Neural cell (in vitro differentiated cells): ENCODE measurements at regions not wholly inside any gene's neighbourhood (a gene's known extent, or its start where the extent isn't known, plus 50 kb on each side); places are given as distances from the start of the nearest gene placed in this dataset.

Experiments used
- TAF1 ChIP-seq: IDR thresholded peaks from 2 replicates; pipeline ENCODE4 v1.6.1; 2012; ENCODE audit warnings: low read depth
- TF ChIP-seq, protein P1 (sequence below): fragments of 450-650 bp; IDR thresholded peaks from 2 replicates; pipeline ENCODE4 v1.5.1; 2014; ENCODE audit warnings: antibody characterized with exemption, mild to moderate bottlenecking, moderate library complexity; ENCODE audit not compliant: poor library complexity, severe bottlenecking

GRCh38 chr16:51579652-51580360, 428.7 kb upstream of the SALL1 start:
- TF ChIP-seq, protein P1, sequence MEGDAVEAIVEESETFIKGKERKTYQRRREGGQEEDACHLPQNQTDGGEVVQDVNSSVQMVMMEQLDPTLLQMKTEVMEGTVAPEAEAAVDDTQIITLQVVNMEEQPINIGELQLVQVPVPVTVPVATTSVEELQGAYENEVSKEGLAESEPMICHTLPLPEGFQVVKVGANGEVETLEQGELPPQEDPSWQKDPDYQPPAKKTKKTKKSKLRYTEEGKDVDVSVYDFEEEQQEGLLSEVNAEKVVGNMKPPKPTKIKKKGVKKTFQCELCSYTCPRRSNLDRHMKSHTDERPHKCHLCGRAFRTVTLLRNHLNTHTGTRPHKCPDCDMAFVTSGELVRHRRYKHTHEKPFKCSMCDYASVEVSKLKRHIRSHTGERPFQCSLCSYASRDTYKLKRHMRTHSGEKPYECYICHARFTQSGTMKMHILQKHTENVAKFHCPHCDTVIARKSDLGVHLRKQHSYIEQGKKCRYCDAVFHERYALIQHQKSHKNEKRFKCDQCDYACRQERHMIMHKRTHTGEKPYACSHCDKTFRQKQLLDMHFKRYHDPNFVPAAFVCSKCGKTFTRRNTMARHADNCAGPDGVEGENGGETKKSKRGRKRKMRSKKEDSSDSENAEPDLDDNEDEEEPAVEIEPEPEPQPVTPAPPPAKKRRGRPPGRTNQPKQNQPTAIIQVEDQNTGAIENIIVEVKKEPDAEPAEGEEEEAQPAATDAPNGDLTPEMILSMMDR: no peak
- TF ChIP-seq TAF1: no peak
